GM23248 (cell line): ENCODE measurements at regions not wholly inside any gene's neighbourhood (a gene's known extent, or its start where the extent isn't known, plus 50 kb on each side); places are given as distances from the start of the nearest gene placed in this dataset.
A peak's percentile ranks its signal among the peaks of the same experiment; 100 is the strongest.

Experiments used
- DNase-seq: peaks from one replicate; pipeline ENCODE4 v3.0.0-alpha.2; 2015
- H2AFZ ChIP-seq: fragments of 200-600 bp; sonication (generic); 2 replicates; pipeline ENCODE4 v1.6.1; 2016; ENCODE audit warnings: antibody characterized with exemption
- H3F3A ChIP-seq: fragments of 200-600 bp; sonication (generic); 2 replicates; pipeline ENCODE4 v1.6.1; 2016; ENCODE audit warnings: mild to moderate bottlenecking, antibody characterized with exemption, mixed run types; ENCODE audit not compliant: insufficient read depth
- H3K27ac ChIP-seq: fragments of 200-600 bp; sonication (generic); 2 replicates; pipeline ENCODE4 v1.5.1; 2016; ENCODE audit warnings: mild to moderate bottlenecking
- H3K27me3 ChIP-seq: fragments of 200-600 bp; sonication (generic); replicated peaks from 2 replicates; pipeline ENCODE4 v1.6.1; 2016; ENCODE audit warnings: mild to moderate bottlenecking; ENCODE audit not compliant: insufficient read depth
- H3K36me3 ChIP-seq: fragments of 200-600 bp; sonication (generic); 2 replicates; pipeline ENCODE4 v1.6.1; 2016; ENCODE audit warnings: low read depth, mild to moderate bottlenecking
- H3K4me1 ChIP-seq: fragments of 200-600 bp; sonication (generic); 2 replicates; pipeline ENCODE4 v1.6.1; 2016; ENCODE audit warnings: mild to moderate bottlenecking; ENCODE audit not compliant: insufficient read depth
- H3K4me2 ChIP-seq: fragments of 200-600 bp; sonication (generic); one replicate; pipeline ENCODE4 v1.6.1; 2016; ENCODE audit warnings: mild to moderate bottlenecking; ENCODE audit not compliant: unreplicated experiment
- H3K4me3 ChIP-seq: fragments of 200-600 bp; sonication (generic); 2 replicates; pipeline ENCODE4 v1.5.1; 2016; ENCODE audit warnings: mild to moderate bottlenecking
- H3K79me2 ChIP-seq: fragments of 200-600 bp; sonication (generic); 2 replicates; pipeline ENCODE4 v1.6.1; 2016; ENCODE audit warnings: mild to moderate bottlenecking; ENCODE audit not compliant: insufficient read depth
- H3K9ac ChIP-seq: fragments of 200-600 bp; sonication (generic); 2 replicates; pipeline ENCODE4 v1.6.1; 2016; ENCODE audit warnings: mild to moderate bottlenecking
- H3K9me2 ChIP-seq: fragments of 200-600 bp; sonication (generic); 2 replicates; pipeline ENCODE4 v1.6.1; 2016; ENCODE audit warnings: mixed run types, mild to moderate bottlenecking, moderate library complexity; ENCODE audit not compliant: insufficient read depth
- H3K9me3 ChIP-seq: fragments of 200-600 bp; sonication (generic); one replicate; pipeline ENCODE4 v1.6.1; 2017; ENCODE audit warnings: low read depth
- H4K20me1 ChIP-seq: fragments of 200-600 bp; sonication (generic); 2 replicates; pipeline ENCODE4 v1.6.0; 2016; ENCODE audit not compliant: insufficient read depth
- EZH2 ChIP-seq: fragments of 200-600 bp; sonication (generic); IDR thresholded peaks from 2 replicates; pipeline ENCODE4 v1.6.1; 2018; ENCODE audit warnings: antibody characterized with exemption, mild to moderate bottlenecking; ENCODE audit not compliant: insufficient read depth, poor library complexity, severe bottlenecking
- EZH2phosphoT487 ChIP-seq: fragments of 200-600 bp; sonication (generic); IDR thresholded peaks from 2 replicates; pipeline ENCODE4 v1.6.1; 2018; ENCODE audit warnings: antibody characterized with exemption, moderate library complexity, mild to moderate bottlenecking, low read depth; ENCODE audit not compliant: insufficient read depth
- WGBS, 2 experiments: methylation state at CpG; one replicate each; pipeline ENCODE4 v1.1.6; 2015 to 2017; ENCODE audit warnings: low lambda C conversion rate in 2 of 2, low coverage in 1 of 2; ENCODE audit errors: missing lambda C conversion rate in 2 of 2; 5-methylcytosine and 5-hydroxymethylcytosine counted together
- in situ Hi-C: fragments of 300-500 bp; cut with MboI; formaldehyde crosslinking; loops from 2 replicates; pipeline ENCODE4 v1.15.0; 2020

DNA sequence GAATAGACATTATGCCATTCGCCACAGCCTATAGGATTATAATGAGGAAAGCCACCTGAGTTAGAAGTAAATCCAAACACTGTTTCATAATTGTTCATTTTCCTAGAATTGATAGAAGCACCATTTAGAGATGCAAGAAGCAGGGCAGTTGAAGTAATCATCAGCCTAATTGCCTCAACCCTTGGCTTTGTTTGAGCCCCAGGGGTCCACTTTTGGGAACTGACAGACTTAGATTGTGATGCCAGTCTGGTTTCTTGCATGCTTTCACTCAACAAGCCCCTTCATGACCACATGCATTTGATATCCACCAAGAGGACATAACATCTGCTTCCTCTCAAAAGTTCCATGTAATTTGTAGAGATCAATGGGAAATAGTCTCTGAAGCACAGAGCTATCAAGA lies 97.2 kb upstream of the COL8A1 start:
- DNase-seq: no peak
- no peaks in the 10 kb centered on the region for H3K79me2 ChIP-seq
- peaks cover 15% of the 10 kb centered on the region for H3F3A ChIP-seq
- H2AFZ ChIP-seq: no peak overlapping the region
- no peaks in the 10 kb centered on the region for H3K9me3 ChIP-seq
- WGBS, 2 experiments: 94 to 96% methylated on average over 1 of the region's 1 CpG
- no peaks in the 10 kb centered on the region for H4K20me1 ChIP-seq
- H3K27me3 ChIP-seq: no peaks in the 10 kb centered on the region
- TF ChIP-seq EZH2phosphoT487 (no peak), EZH2 (no peak)
- in situ Hi-C loops: no loop called here
- no peak overlapping the region for H3K4me3 ChIP-seq
- no peak overlapping the region for H3K4me2 ChIP-seq
- H3K27ac ChIP-seq: no peak overlapping the region
- H3K9ac ChIP-seq: no peak overlapping the region
- H3K4me1 ChIP-seq: peaks cover 24% of the 10 kb centered on the region
- H3K9me2 ChIP-seq: no peaks in the 10 kb centered on the region
- H3K36me3 ChIP-seq: no peaks in the 10 kb centered on the region

GRCh38 chr3:99537416-99537815 lies 101.0 kb upstream of the COL8A1 start:
- H3K9ac ChIP-seq: no peak overlapping the region
- no peak for TF ChIP-seq EZH2
- TF ChIP-seq EZH2phosphoT487: no peak
- H3K36me3 ChIP-seq: no peaks in the 10 kb centered on the region
- no peak overlapping the region for H2AFZ ChIP-seq
- H3K4me1 ChIP-seq: peaks cover 6% of the 10 kb centered on the region; the same call in 1 of the 2 replicates
- H3K27me3 ChIP-seq: no peaks in the 10 kb centered on the region
- no peaks in the 10 kb centered on the region for H3K79me2 ChIP-seq
- H3K9me2 ChIP-seq: no peaks in the 10 kb centered on the region
- DNase-seq: no peak
- H3K27ac ChIP-seq: no peak overlapping the region
- no peaks in the 10 kb centered on the region for H3K9me3 ChIP-seq
- in situ Hi-C loops: no loop called here
- H3K4me3 ChIP-seq: no peak overlapping the region
- H3K4me2 ChIP-seq: no peak overlapping the region
- H4K20me1 ChIP-seq: no peaks in the 10 kb centered on the region
- H3F3A ChIP-seq: 0 out of 2 replicates have a peak, but pooled peaks cover 9% of the 10 kb centered on the region
- 89 to 97% methylated on average over 4 of the region's 4 CpGs for WGBS, 2 experiments

DNA sequence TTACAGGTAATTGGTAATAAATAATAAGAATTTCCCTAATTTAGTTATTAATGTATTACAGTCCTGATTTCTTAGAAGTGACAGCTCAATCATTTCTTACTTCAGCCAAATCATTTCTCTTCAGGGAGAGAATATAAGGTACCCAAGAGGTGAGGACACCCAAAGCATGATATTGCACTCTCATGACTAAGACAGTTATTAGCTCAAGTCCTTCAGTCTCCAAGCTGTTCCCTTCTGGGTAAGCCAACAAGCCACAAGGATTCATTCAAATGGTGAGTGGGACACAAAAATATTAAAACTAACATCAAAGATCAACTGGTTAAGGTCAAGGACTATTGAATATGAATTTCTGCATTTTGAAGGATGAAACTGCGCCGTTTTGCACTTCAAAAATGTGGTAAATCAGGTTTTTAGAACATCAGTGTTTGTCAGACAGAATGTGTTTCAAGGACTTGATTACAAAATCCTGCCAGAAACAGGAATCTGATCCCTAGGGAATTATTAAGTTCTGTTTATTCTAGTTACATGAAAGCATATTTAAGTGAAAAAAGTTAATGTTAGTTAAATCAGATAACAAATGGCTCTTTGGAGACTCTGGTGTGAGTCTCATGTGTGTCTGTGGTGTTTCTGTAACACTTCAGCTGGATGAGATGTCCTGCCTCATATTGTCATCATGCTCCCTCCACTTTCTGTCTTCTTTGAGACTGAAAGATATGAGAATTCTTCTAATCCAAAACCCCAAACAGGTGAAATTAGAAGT lies 101.7 kb upstream of the COL8A1 start:
- TF ChIP-seq EZH2: no peak
- TF ChIP-seq EZH2phosphoT487: no peak
- no peaks in the 10 kb centered on the region for H3K27me3 ChIP-seq
- no peaks in the 10 kb centered on the region for H3K9me3 ChIP-seq
- H3K36me3 ChIP-seq: no peaks in the 10 kb centered on the region
- no peak for DNase-seq
- H3K9ac ChIP-seq: no peak overlapping the region
- no peak overlapping the region for H3K27ac ChIP-seq
- H2AFZ ChIP-seq: no peak overlapping the region
- no peaks in the 10 kb centered on the region for H3K79me2 ChIP-seq
- 0 out of 2 replicates have a peak, but pooled peaks cover 9% of the 10 kb centered on the region for H3F3A ChIP-seq
- peaks cover 13% of the 10 kb centered on the region for H3K4me1 ChIP-seq
- no peak overlapping the region for H3K4me2 ChIP-seq
- WGBS, 2 experiments: 75% methylated on average over 2 of the region's 2 CpGs
- in situ Hi-C loops: no loop called here
- no peaks in the 10 kb centered on the region for H4K20me1 ChIP-seq
- H3K9me2 ChIP-seq: no peaks in the 10 kb centered on the region
- H3K4me3 ChIP-seq: no peak overlapping the region

DNA sequence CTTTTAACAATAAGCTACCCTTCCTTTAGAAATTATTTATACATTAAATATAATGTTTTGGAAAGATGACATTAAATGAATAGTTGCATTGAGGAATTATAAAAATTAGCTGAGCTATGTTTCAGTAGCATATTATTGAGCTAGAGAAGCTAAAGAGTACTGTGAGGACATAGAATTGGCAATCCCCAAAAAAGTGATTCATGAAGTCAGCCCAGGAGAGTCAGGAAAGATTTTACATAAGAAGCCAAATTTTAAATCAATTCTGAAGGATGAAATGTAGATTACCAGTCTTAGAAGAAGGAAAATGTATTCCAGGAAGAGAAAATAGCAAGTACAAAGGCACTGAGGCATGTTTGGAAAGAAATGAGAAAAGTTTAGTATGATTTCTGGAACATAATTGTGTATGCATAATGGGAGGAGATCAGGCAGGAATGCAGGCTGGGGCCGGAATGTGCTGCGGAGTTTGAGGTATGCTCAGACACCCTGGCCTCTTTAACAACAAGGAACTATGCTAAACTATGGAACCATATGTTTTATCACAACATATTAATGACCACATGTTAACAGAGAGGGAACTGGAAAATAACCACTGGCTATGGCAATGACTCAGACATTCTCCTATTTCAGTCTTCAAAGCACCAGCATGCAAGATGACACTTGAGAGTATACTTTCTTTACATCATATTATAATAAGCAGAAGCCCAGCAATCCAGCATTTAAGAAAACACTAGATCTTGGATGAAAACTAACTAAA lies 103.3 kb upstream of the COL8A1 start:
- H3K9me3 ChIP-seq: no peaks in the 10 kb centered on the region
- H3K27ac ChIP-seq: no peak overlapping the region
- H3K79me2 ChIP-seq: no peaks in the 10 kb centered on the region
- no peaks in the 10 kb centered on the region for H4K20me1 ChIP-seq
- H3K4me2 ChIP-seq: no peak overlapping the region
- peaks cover 14% of the 10 kb centered on the region for H3K4me1 ChIP-seq
- in situ Hi-C loops: no loop called here
- no peak overlapping the region for H3K4me3 ChIP-seq
- no peak overlapping the region for H2AFZ ChIP-seq
- H3K27me3 ChIP-seq: no peaks in the 10 kb centered on the region
- 0 out of 2 replicates have a peak, but pooled peaks cover 9% of the 10 kb centered on the region for H3F3A ChIP-seq
- TF ChIP-seq EZH2phosphoT487: no peak
- TF ChIP-seq EZH2: no peak
- no peaks in the 10 kb centered on the region for H3K36me3 ChIP-seq
- 90 to 98% methylated on average over 2 of the region's 2 CpGs for WGBS, 2 experiments
- no peaks in the 10 kb centered on the region for H3K9me2 ChIP-seq
- no peak overlapping the region for H3K9ac ChIP-seq
- DNase-seq: peak; percentile 65
